ENCODE measurements at regions not wholly inside any gene's neighbourhood (a gene's known extent, or its start where the extent isn't known, plus 50 kb on each side); places are given as distances from the start of the nearest gene placed in this dataset.

GRCh38 chr6:50922579-50923525, 104.2 kb downstream of the TFAP2B start:
- Mint-ChIP-seq H3K4me1 (no peaks in the 10 kb centered on the region), H3K27me3 (ENCODE audit: insufficient read depth, low read depth) (no peaks in the 10 kb centered on the region), H3K36me3 (no peaks in the 10 kb centered on the region), H3K9me3 (peaks cover 26% of the 10 kb centered on the region), H3K27ac (no peak overlapping the region), H3K4me3 (no peak overlapping the region)
- no peak overlapping the region for H3K4me2 ChIP-seq
- H3K36me3 ChIP-seq, result no peaks in the 10 kb centered on the region
- no peaks in the 10 kb centered on the region for H3K9me3 ChIP-seq (ENCODE audit: low read depth)
- H3K4me3 ChIP-seq, result no peak overlapping the region
- no peaks in the 10 kb centered on the region for H3K4me1 ChIP-seq
- no peaks in the 10 kb centered on the region for H3F3A ChIP-seq (ENCODE audit: low read depth)
- TF ChIP-seq CTCF (IDR thresholded peaks at IDR 0.05) (no peak), EZH2 (IDR thresholded peaks at IDR 0.05) (no peak)
- H2AFZ ChIP-seq (replicated peaks), result no peak overlapping the region
- H3K79me2 ChIP-seq (ENCODE audit: low read depth), result no peaks in the 10 kb centered on the region
- H3K27me3 ChIP-seq, result no peaks in the 10 kb centered on the region
- H3K9ac ChIP-seq, result no peak overlapping the region
- no peak for DNase-seq (ENCODE audit: low spot score)
- H4K20me1 ChIP-seq (ENCODE audit: low read depth), result no peaks in the 10 kb centered on the region
- H3K27ac ChIP-seq, result no peak overlapping the region

- Mint-ChIP-seq H3K27ac (no peak overlapping the region), H3K4me1 (peaks cover 4% of the 10 kb centered on the region), H3K9me3 (peaks cover 18% of the 10 kb centered on the region), H3K27me3 (ENCODE audit: insufficient read depth, low read depth) (no peaks in the 10 kb centered on the region), H3K36me3 (no peaks in the 10 kb centered on the region), H3K4me3 (no peak overlapping the region)
- Histone ChIP-seq H3K4me1 (peaks cover 6% of the 10 kb centered on the region), H3K9ac (no peak overlapping the region), H3F3A (ENCODE audit: low read depth) (no peaks in the 10 kb centered on the region), H3K36me3 (no peaks in the 10 kb centered on the region), H3K4me2 (no peak overlapping the region), H3K27me3 (no peaks in the 10 kb centered on the region), H3K9me3 (ENCODE audit: low read depth) (no peaks in the 10 kb centered on the region), H3K27ac (no peak overlapping the region), H4K20me1 (ENCODE audit: low read depth) (no peaks in the 10 kb centered on the region), H3K4me3 (no peak overlapping the region), H3K79me2 (ENCODE audit: low read depth) (no peaks in the 10 kb centered on the region), H2AFZ (replicated peaks) (no peak overlapping the region)
- DNase-seq (ENCODE audit: low spot score), result no peak
- TF ChIP-seq CTCF (IDR thresholded peaks at IDR 0.05), result no peak
- TF ChIP-seq EZH2 (IDR thresholded peaks at IDR 0.05), result no peak
- no peak for TF ChIP-seq EZH2phosphoT487 (IDR thresholded peaks at IDR 0.05)
Observed at GRCh38 chr6:50924758-50925157, 106.1 kb downstream of the TFAP2B start.

GRCh38 chr6:50925548-50925947, 106.9 kb downstream of the TFAP2B start:
- no peaks in the 10 kb centered on the region for H3K27me3 Mint-ChIP-seq (ENCODE audit: insufficient read depth, low read depth)
- no peak for TF ChIP-seq CTCF (IDR thresholded peaks at IDR 0.05)
- no peak for TF ChIP-seq EZH2 (IDR thresholded peaks at IDR 0.05)
- no peak for TF ChIP-seq EZH2phosphoT487 (IDR thresholded peaks at IDR 0.05)
- Histone ChIP-seq H3F3A (ENCODE audit: low read depth) (no peaks in the 10 kb centered on the region), H3K4me2 (no peak overlapping the region), H3K27me3 (no peaks in the 10 kb centered on the region), H3K4me1 (peaks cover 8% of the 10 kb centered on the region), H3K9me3 (ENCODE audit: low read depth) (no peaks in the 10 kb centered on the region), H3K27ac (no peak overlapping the region), H3K79me2 (ENCODE audit: low read depth) (no peaks in the 10 kb centered on the region), H3K4me3 (no peak overlapping the region), H3K9ac (no peak overlapping the region), H3K36me3 (no peaks in the 10 kb centered on the region), H2AFZ (replicated peaks) (no peak overlapping the region), H4K20me1 (ENCODE audit: low read depth) (no peaks in the 10 kb centered on the region)
- peaks cover 4% of the 10 kb centered on the region for H3K4me1 Mint-ChIP-seq
- no peak overlapping the region for H3K27ac Mint-ChIP-seq
- no peak overlapping the region for H3K4me3 Mint-ChIP-seq
- H3K36me3 Mint-ChIP-seq, result no peaks in the 10 kb centered on the region
- H3K9me3 Mint-ChIP-seq, result peaks cover 12% of the 10 kb centered on the region
- no peak for DNase-seq (ENCODE audit: low spot score)
